IMR-90 (cell line): ENCODE measurements at regions not wholly inside any gene's neighbourhood (a gene's known extent, or its start where the extent isn't known, plus 50 kb on each side); places are given as distances from the start of the nearest gene placed in this dataset.

Experiments
- ATAC-seq: fragments of 200-7000 bp; cut with Tn5 transposase; 2 replicates; pipeline ENCODE4 v1.9.1; 2020; ENCODE audit warnings: low read depth, mild to moderate bottlenecking, moderate library complexity
- BruUV-seq: library from RNA; stranded (reverse); fragments of 400-500 nt; replicated peaks from 2 replicates; lab custom pipeline; 2021; lab: Mats Ljungman, UMichigan
- CTCF ChIA-PET: fragments of 300-600 bp; formaldehyde crosslinking; extraction: SDS; loops from one replicate; lab custom pipeline; 2021; ENCODE audit warnings: antibody characterized with exemption; lab: Yijun Ruan, JAX
- POLR2A ChIA-PET: fragments of 300-600 bp; sonication (Branson Sonifier 250); formaldehyde crosslinking; loops from one replicate; lab custom pipeline; 2022; ENCODE audit warnings: antibody characterized with exemption; ENCODE audit not compliant: unreplicated experiment; lab: Charles Lee
- DNase-seq: peaks from one replicate; pipeline ENCODE4 v3.0.0; 2013
- H2AFZ ChIP-seq: replicated peaks from 2 replicates; pipeline ENCODE3; 2013; ENCODE audit warnings: low read length, mild to moderate bottlenecking; ENCODE audit not compliant: poor library complexity
- H2AK5ac ChIP-seq: 2 replicates; pipeline ENCODE4 v1.6.1; 2013; ENCODE audit warnings: low read depth, low read length, inconsistent platforms
- H2AK9ac ChIP-seq: replicated peaks from 2 replicates; pipeline ENCODE3; 2013; ENCODE audit warnings: mild to moderate bottlenecking, low read depth, low read length, moderate library complexity; ENCODE audit not compliant: poor library complexity
- H2BK120ac ChIP-seq: 2 replicates; pipeline ENCODE4 v1.6.1; 2013; ENCODE audit warnings: low read depth, low read length, inconsistent platforms
- H2BK15ac ChIP-seq: 3 replicates; pipeline ENCODE4 v1.6.1; 2013; ENCODE audit warnings: low read depth, low read length, inconsistent platforms
- H2BK20ac ChIP-seq: 2 replicates; pipeline ENCODE4 v1.6.1; 2013; ENCODE audit warnings: low read depth, mild to moderate bottlenecking, inconsistent platforms, low read length, moderate library complexity
- H2BK5ac ChIP-seq: 2 replicates; pipeline ENCODE4 v1.6.1; 2013; ENCODE audit warnings: mild to moderate bottlenecking, low read depth, low read length, inconsistent platforms; ENCODE audit not compliant: poor library complexity, severe bottlenecking
- H3K14ac ChIP-seq: replicated peaks from 2 replicates; pipeline ENCODE4 v1.6.1; 2013; ENCODE audit warnings: low read depth, low read length, inconsistent platforms
- H3K18ac ChIP-seq: 2 replicates; pipeline ENCODE4 v1.6.1; 2013; ENCODE audit warnings: low read depth, low read length, control low read depth
- H3K23ac ChIP-seq: 2 replicates; pipeline ENCODE4 v1.6.1; 2013; ENCODE audit warnings: low read depth, low read length, inconsistent platforms
- H3K27ac ChIP-seq: 2 replicates; pipeline ENCODE4 v1.5.1; 2013; ENCODE audit warnings: mild to moderate bottlenecking, control low read depth, low read length; ENCODE audit not compliant: insufficient read depth
- H3K27me3 ChIP-seq: 2 replicates; pipeline ENCODE4 v1.6.1; 2013; ENCODE audit warnings: low read length; ENCODE audit not compliant: control insufficient read depth, insufficient read depth
- H3K36me3 ChIP-seq: 2 replicates; pipeline ENCODE4 v1.6.1; 2013; ENCODE audit warnings: low read length, mixed read lengths; ENCODE audit not compliant: control insufficient read depth, insufficient read depth
- H3K4ac ChIP-seq: 2 replicates; pipeline ENCODE4 v1.6.1; 2013; ENCODE audit warnings: low read depth, low read length, inconsistent platforms
- H3K4me1 ChIP-seq: 2 replicates; pipeline ENCODE4 v1.6.1; 2013; ENCODE audit warnings: low read length, mixed read lengths; ENCODE audit not compliant: control insufficient read depth, insufficient read depth
- H3K4me2 ChIP-seq: 2 replicates; pipeline ENCODE4 v1.6.1; 2013; ENCODE audit warnings: low read depth, mild to moderate bottlenecking, control low read depth, low read length, moderate library complexity
- H3K4me3 ChIP-seq: 2 replicates; pipeline ENCODE4 v1.5.1; 2013; ENCODE audit warnings: low read depth, mild to moderate bottlenecking, control low read depth, low read length, moderate library complexity; ENCODE audit not compliant: insufficient read depth
- H3K56ac ChIP-seq: 2 replicates; pipeline ENCODE4 v1.6.1; 2013; ENCODE audit warnings: low read length, inconsistent platforms; ENCODE audit not compliant: insufficient read depth; ENCODE audit errors: extremely low read depth
- H3K79me1 ChIP-seq, 2 experiments: 2 replicates each; pipeline ENCODE4 v1.6.1; 2013; ENCODE audit warnings: low read length in 2 of 2, inconsistent platforms in 1 of 2, low read depth in 1 of 2
- H3K9ac ChIP-seq: 2 replicates; pipeline ENCODE4 v1.6.1; 2013; ENCODE audit warnings: low read depth, low read length, control low read depth
- H3K9me1 ChIP-seq: 2 replicates; pipeline ENCODE4 v1.6.1; 2013; ENCODE audit warnings: low read length, inconsistent platforms; ENCODE audit not compliant: insufficient read depth
- H3K9me3 ChIP-seq: 2 replicates; pipeline ENCODE4 v1.6.1; 2013; ENCODE audit warnings: low read length; ENCODE audit not compliant: control insufficient read depth, insufficient read depth
- H4K20me1 ChIP-seq: 2 replicates; pipeline ENCODE4 v1.6.1; 2013; ENCODE audit warnings: low read length, inconsistent platforms; ENCODE audit not compliant: insufficient read depth
- H4K5ac ChIP-seq: 2 replicates; pipeline ENCODE4 v1.6.1; 2013; ENCODE audit warnings: mild to moderate bottlenecking, low read depth, low read length, control low read depth
- H4K8ac ChIP-seq, 2 experiments: 2 replicates each; pipeline ENCODE4 v1.6.1; 2013; ENCODE audit warnings: low read depth in 2 of 2, low read length in 2 of 2, control low read depth in 1 of 2, inconsistent platforms in 1 of 2
- H4K91ac ChIP-seq: 2 replicates; pipeline ENCODE4 v1.6.1; 2013; ENCODE audit warnings: low read depth, low read length, inconsistent platforms; ENCODE audit not compliant: insufficient read depth
- CHD1 ChIP-seq: IDR thresholded peaks from 2 replicates; pipeline ENCODE4 v1.6.1; 2012; ENCODE audit warnings: low read depth, low read length, improper control_type of control experiment
- WGBS, 2 experiments: methylation state at CpG; one replicate each; pipeline versions ENCODE4 v1.1.5 to v1.1.7; 2013; ENCODE audit warnings: missing lambda C conversion rate in 2 of 2; ENCODE audit not compliant: insufficient read length in 1 of 2; ENCODE audit errors: extremely low coverage in 2 of 2; 5-methylcytosine and 5-hydroxymethylcytosine counted together
- dilution Hi-C: fragments of 300-500 bp; cut with HindIII; formaldehyde crosslinking; loops from one replicate; pipeline ENCODE4 v1.14.3; 2018; ENCODE audit warnings: low sequenced_read_pairs; ENCODE audit not compliant: unreplicated experiment
- in situ Hi-C: fragments of 300-500 bp; cut with MboI; formaldehyde crosslinking; loops from 3 replicates; pipeline ENCODE4 v1.14.3; 2019; ENCODE audit warnings: low sequenced_read_pairs, inconsistent platforms, mixed read lengths
- intact Hi-C: fragments of 100-400 bp; cut with micrococcal nuclease; formaldehyde crosslinking; loops from 2 replicates; pipeline ENCODE4 v1.10.0; 2022

DNA sequence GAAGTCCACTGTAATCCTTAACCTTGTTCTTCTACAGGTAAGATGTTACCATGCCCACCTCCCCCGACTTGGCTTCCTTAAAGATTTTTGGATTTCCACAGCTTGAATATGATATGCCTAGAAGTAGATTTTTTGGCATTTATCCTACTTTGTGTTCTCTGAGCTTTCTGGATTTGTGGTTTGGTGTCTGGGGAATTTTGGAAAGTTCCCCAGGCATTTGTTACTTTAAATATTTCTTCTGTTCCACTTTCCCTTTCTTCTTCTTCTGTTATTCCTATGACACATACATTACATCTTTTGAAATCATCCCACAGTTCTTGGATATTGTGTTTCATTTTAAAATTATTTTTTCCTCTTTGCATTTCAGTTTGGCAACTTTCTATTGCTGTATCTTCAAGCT, 122.1 kb upstream of the TMEM108 start:
- Histone ChIP-seq H2BK20ac (no peak overlapping the region), H4K91ac (no peak overlapping the region), H2AK5ac (no peak overlapping the region), H2AK9ac (no peak overlapping the region), H3K9me1 (no peaks in the 10 kb centered on the region), H3K4me1 (no peaks in the 10 kb centered on the region), H3K79me1 (no peaks in the 10 kb centered on the region), H3K4ac (no peak overlapping the region), H2BK5ac (no peak overlapping the region), H3K27ac (no peak overlapping the region), H4K20me1 (no peaks in the 10 kb centered on the region), H2BK15ac (no peak overlapping the region), H2AFZ (no peak overlapping the region), H4K5ac (no peak overlapping the region), H4K8ac (no peak overlapping the region), H3K14ac (no peak overlapping the region), H3K4me2 (no peak overlapping the region), H3K23ac (no peak overlapping the region), H3K36me3 (no peaks in the 10 kb centered on the region), H3K9me3 (no peaks in the 10 kb centered on the region), H2BK120ac (no peak overlapping the region), H3K56ac (no peak overlapping the region), H3K4me3 (no peak overlapping the region), H3K18ac (no peak overlapping the region), H3K9ac (no peak overlapping the region), H3K27me3 (no peaks in the 10 kb centered on the region)
- in situ Hi-C loops, result no loop called here
- no CpG with 5 or more reads among the region's 1 CpG for WGBS, 2 experiments
- dilution Hi-C loops, result no loop called here
- no peak for TF ChIP-seq CHD1
- BruUV-seq, result no TSS peak
- POLR2A ChIA-PET, result no interaction called here
- ATAC-seq (no peak), DNase-seq (no peak)
- intact Hi-C loops, result no loop called here
- CTCF ChIA-PET, result no interaction called here
